GM12873 (cell line): ENCODE measurements at regions not wholly inside any gene's neighbourhood (a gene's known extent, or its start where the extent isn't known, plus 50 kb on each side); places are given as distances from the start of the nearest gene placed in this dataset.

ENCODE experiments used
- CTCF ChIP-seq: IDR thresholded peaks from 2 replicates; pipeline ENCODE4 v1.5.1; 2012; ENCODE audit warnings: low read depth, mild to moderate bottlenecking, moderate library complexity, low read length, control low read depth; ENCODE audit not compliant: insufficient read depth; ENCODE audit errors: missing control alignments

- TF ChIP-seq CTCF, result no peak
Measured at GRCh38 chr3:17874636-17875035, 132.2 kb upstream of the TBC1D5 start.

DNA sequence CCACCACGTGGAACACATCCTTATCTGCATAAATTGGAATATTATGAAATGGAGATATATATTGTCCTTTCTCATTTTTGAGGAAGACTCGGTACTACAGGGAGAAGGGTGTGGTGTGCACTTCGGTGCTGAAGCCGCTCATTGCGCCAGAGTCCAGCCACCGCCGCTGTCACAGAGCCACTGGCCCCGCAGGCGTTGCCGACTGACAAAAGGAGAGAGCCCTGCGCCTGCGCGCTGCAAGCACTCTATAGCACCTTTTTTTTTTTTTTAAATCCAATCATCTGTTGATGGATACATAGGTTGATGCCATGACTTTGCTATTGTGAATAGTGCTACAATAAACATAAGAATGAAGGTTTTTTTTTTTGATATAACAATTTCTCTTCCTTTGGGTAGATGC is 130.0 kb upstream of the TBC1D5 start:
- TF ChIP-seq CTCF, result no peak

DNA sequence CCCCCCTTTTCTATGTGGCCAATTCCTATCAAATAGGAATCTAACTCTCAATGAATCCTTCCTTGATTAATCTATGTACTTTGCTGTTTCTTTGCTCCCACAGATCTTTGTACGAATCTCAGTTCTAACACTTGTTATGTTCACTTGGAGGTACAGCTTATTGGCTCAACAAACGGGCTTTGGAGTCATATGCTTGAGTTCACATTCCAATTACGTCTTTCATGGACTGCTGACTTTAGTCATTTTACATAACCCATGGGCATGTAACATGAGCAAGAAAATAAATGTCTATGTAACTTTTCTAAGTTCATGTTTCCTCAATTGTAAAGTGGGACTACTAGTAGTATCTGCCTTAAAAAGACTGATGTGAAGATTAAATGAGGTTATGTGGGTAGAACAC is 123.2 kb upstream of the TBC1D5 start:
- TF ChIP-seq CTCF, result no peak

DNA sequence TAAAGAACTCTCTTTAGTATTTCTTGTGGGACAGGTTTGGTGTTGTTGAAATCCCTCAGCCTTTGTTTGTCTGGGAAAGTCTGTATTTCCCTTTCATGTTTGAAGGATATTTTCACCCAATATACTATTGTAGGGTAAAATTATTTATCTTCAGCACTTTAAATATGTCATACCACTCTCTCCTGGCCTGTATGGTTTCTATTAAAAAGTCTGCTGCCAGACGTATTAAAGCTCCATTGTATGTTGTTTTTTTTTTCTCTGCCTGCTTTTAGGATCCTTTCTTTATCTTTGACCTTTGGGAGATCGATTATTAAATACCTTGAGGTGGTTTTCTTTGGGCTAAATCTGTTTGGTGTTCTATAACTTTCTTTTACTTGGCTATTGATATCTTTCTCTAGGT is 119.0 kb upstream of the TBC1D5 start:
- no peak for TF ChIP-seq CTCF

DNA sequence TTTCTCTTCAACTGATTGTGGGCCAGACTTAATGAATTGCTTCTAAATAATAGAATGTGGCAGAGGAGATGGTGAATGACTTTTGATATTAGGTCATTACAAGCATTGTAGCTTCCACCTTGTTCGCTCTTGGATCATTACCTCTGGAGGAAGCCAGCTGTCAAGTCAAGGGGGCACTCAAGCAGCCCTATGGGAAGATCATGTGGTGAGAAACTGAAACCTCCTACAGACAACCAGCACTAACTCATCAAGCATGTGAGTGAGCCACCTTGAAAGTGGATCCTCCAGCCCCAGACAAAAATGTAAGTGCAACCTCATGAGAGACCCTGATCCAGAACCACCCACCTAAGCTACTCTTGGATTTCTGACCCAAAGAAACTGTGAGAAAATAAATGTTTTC is 109.8 kb upstream of the TBC1D5 start:
- no peak for TF ChIP-seq CTCF

GRCh38 chr3:17850448-17850847 is 108.0 kb upstream of the TBC1D5 start:
- TF ChIP-seq CTCF, result no peak

- no peak for TF ChIP-seq CTCF
Measured at GRCh38 chr3:17848102-17848501, 105.7 kb upstream of the TBC1D5 start.

DNA sequence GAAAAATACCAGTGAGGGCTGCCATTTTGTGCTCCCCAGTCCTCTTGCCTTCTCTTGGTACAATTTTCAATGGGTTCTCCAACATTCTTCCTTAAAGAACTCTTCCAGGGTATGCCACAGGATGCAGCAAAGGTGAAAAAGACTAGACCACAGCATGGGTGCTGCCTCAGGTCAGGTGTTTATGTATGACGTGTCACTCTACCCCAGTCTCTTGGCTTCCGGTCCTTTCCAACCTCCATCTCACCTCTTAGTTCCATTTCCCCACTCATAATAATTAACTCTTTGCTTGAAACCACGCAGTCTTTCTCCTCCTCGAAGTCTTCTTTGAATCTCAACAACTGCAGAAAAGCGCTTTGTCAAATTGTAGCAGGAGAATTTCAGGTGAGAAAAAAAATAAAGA is 104.7 kb upstream of the TBC1D5 start:
- TF ChIP-seq CTCF, result no peak
